ENCODE measurements at regions not wholly inside any gene's neighbourhood (a gene's known extent, or its start where the extent isn't known, plus 50 kb on each side); places are given as distances from the start of the nearest gene placed in this dataset.

- DNase-seq (ENCODE audit: low read depth): no peak
Measured at GRCh38 chr2:176729706-176730569, 460.7 kb downstream of the MTX2 start.

DNA sequence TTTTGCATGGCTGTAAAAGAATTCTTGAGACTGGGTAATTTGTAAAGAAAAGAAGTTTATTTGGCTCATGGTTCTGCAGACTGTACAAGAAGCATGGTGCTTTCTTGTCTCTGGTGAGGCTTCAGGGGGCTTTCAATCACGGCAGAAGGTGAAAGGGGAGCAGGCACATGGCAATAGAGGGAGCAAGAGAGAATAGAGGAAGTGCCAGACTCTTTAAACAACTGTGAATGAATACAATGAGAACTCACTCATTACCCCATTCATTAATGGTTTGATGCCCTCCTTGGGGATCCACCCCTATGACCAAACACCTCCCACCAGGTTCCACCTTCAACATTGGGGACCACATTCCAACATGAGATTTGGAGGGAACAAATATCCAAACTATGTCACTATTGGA is 463.5 kb downstream of the MTX2 start:
- DNase-seq (ENCODE audit: low read depth): no peak

GRCh38 chr2:176733698-176734430 is 464.6 kb downstream of the MTX2 start:
- DNase-seq (ENCODE audit: low read depth): no peak

DNA sequence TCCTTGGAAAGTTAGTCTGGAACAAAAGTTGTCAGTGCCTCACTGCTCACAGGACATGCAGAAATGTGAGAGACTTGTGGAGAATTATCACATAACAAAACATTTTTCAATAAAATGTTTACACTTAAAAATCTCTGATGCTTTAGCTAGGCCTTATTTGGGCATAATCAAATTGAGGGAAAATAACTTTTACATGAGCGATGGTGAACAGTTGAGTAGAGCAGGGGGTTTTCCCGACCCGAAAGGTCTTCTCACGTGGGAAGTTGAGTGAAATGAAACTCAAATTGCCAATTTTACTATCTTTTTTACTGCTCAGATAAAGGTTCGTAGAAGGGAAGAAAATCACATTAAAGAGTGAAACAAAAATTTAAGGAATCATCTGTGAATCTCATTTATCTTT is 465.6 kb downstream of the MTX2 start:
- DNase-seq (ENCODE audit: low read depth): no peak

GRCh38 chr2:176742271-176742670 is 470.3 kb upstream of the HNRNPA3 start:
- no peak for DNase-seq (ENCODE audit: low read depth)

- no peak for DNase-seq (ENCODE audit: low read depth)
Measured at GRCh38 chr2:176743671-176744070, 468.9 kb upstream of the HNRNPA3 start.

DNA sequence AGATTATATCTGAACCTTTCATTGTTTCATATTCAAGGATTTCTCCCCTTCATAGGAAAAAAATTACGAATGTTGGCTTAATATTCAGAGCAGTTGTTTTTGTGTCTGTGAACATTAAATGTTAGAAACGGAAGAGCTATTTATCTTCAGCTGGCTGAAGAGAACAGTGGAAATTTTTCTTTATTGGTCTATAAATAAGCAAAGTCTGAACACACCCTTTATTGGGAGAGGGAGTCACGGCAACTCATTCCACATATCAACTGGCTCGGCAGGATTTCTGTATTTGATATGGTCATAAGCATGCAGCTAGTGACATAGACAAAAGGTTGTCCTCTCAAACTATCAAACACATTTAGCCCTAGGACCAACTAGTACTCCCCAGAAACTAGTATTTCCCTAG is 468.4 kb upstream of the HNRNPA3 start:
- no peak for DNase-seq (ENCODE audit: low read depth)

DNA sequence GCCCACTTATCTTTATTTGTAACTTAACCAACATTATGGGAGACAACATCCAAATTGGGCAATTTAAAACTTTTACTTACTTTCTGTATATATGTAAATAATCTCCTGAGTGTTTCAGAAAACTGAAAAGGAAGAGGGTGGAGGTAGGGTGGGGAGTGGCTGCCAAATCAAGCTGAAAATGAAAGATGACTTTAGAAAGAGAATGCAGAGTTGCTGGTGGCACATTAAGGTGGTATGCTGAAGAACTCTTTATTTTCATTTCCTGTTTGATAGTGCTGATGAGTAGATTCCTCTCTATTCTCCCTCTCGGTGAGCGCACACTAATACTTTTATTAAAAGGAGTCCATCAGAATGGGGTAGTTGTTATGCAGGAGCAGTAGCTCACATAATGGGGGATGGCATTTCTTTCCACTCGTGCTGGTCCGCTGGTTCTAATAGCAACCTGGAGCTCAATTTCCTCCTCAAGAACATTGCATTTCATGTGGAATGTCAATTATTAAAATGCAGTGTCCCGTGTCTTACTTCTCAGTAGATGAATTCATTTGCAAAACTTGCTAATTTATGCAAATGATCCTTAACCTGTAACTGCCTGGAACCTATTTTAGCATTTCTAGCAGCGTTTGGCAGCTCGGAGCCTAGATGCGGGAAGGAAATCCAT is 466.9 kb upstream of the HNRNPA3 start:
- no peak for DNase-seq (ENCODE audit: low read depth)

- no peak for DNase-seq (ENCODE audit: low read depth)
Measured at GRCh38 chr2:176746411-176746810, 466.2 kb upstream of the HNRNPA3 start.

DNA sequence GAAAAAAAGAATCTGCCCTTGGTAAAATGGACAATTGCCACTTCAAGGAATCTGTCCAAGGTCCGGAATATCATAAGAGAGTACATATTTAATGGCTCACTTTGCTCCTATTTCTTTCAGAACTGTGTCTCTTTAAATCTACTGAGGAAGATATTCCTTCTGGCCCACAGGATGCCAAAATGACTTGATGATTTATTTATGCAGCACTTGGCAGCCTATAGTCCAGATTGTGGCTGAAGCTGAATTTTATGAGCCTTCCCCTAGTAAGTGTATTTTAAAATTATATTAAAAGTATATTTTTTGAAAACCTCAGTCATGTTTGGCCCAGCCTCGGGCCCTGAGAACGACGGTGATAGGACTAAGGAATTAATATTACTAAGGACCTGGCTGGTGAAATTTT is 465.1 kb upstream of the HNRNPA3 start:
- no peak for DNase-seq (ENCODE audit: low read depth)

GRCh38 chr2:176747928-176748327 is 464.7 kb upstream of the HNRNPA3 start:
- DNase-seq (ENCODE audit: low read depth): no peak

DNA sequence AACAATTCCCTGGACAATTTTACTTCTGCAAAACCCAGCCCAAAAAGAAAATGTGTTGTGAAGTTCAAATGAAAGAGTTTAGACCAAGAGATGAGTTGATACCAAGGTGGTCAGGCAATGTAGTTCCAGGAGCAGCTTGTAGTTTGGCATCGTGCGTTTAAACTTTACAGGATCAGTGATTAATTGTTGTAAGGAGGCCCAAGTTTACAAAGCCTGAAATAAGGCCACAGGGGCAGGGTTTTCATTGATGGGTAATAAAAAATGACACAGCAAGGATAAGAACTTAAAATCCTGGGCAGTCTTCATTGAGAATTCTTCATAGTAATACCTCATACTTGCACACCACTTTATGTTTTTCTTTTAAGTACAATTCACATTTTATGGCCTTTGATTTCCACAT is 463.9 kb upstream of the HNRNPA3 start:
- DNase-seq (ENCODE audit: low read depth): no peak

GRCh38 chr2:176751314-176752227 is 461.0 kb upstream of the HNRNPA3 start:
- DNase-seq (ENCODE audit: low read depth): no peak

DNA sequence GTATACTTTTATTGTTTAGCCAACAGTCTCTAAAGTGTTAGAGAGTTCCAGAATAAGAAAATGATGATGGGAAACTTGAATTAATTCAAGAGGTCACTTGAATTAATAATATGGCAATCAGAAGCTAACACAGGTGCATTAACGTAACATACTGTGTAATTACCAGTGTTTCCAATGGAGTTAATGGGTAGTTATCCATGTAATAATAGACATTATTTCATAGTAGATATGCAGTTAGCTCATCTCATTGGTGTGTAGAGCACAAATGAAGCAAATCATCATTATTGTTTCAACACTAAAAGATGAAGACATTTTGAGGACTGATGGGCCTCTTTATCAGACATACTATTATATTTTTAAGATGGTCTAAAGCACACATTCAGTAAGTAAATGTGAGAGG is 460.3 kb upstream of the HNRNPA3 start:
- no peak for DNase-seq (ENCODE audit: low read depth)

DNA sequence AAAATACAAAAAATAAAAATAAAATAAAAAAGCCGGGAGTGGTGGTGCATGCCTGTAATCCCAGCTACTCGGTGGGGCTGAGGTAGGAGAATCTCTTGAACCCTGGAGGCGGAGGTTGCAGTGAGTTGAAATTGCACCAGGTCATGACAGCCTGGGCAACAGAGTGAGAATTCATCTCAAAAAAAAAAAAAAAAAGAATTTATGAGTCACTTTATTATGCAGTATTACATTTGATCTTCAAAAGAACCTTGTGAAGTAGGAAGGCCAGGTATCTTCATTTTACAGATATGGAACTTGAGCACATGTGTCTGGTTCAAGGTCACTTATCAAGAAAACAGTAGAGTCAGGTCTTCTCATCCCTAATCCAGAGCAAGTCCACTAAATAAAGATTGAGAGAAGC is 459.4 kb upstream of the HNRNPA3 start:
- DNase-seq (ENCODE audit: low read depth): no peak

DNA sequence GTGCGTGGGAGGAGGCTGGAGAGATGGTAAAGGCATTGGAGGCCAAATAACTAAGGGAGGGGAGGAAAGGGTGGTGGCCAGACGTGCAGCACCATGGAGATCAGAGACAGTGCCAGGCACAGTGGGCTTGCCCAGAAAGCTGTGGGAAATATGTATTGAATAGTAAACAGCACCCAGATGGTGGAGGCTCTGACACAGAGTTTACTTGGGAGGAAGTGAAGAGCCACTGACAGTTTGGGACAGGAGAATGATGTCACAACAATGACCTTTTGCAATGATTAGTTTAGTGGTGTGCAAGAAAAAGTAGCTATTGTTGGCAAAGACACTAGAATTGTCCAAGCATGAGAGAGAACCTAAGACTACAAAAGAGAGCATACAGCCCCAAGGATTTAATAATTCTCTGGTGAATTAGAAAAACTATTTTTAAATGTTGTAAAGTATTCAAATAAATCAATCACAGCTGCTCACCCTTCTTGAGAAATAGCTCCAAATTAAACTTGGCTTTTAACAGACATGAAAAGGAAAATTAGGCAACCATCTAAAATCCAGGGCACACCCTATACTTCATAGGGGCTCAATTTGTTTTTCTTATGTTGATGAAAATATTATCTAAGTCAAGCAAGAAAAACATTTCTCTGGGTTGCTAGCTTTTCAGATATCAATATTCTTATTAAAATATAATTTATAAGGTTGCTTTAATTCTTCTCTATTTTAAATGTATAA is 458.7 kb upstream of the HNRNPA3 start:
- DNase-seq (ENCODE audit: low read depth): no peak

DNA sequence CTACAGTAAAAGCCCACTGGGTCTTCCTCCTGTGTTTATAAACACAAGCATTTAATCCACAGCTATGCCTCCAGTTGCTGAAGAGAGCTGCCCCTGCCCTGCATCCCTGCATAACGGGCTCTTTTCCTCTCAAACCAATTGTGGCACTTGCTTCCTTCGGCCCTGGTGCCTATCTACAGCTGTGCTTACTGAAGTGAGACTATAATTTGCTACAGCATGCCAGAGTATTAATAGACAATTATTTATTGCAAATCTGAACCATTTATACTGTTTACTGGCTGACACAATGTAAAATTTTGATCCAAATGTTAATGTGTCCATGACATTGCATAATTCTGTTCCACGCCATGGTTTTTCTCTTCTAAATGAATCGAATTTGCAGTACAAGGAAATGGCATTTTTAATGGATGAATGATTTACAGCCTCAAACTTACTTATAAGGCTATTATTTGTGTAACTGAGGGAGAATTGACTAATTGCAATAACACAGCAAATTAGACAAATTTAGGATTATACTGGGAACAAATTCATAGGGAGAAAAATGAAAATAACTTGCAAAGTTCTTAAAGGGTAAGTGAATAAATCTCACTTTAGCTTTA is 457.0 kb upstream of the HNRNPA3 start:
- DNase-seq (ENCODE audit: low read depth): no peak

- no peak for DNase-seq (ENCODE audit: low read depth)
Measured at GRCh38 chr2:176758426-176758825, 454.2 kb upstream of the HNRNPA3 start.

DNA sequence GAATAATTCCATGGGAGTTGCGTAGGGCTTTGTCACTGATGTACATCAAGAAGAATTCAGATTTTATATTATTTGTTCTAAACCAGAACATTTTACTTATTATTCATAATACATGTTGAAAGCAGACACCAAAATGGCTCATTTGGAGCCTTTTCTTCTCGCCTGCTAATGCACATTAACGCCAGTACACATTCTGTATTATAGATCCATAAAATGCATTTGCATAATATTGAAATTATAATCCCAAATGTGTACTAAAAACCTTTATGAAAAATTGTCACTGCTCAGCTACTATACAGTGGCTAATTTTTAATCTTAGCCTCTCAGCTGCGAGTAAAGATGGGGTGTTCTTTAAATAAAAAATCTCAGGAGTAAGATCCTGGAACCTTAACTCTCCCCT is 452.2 kb upstream of the HNRNPA3 start:
- DNase-seq (ENCODE audit: low read depth): no peak

DNA sequence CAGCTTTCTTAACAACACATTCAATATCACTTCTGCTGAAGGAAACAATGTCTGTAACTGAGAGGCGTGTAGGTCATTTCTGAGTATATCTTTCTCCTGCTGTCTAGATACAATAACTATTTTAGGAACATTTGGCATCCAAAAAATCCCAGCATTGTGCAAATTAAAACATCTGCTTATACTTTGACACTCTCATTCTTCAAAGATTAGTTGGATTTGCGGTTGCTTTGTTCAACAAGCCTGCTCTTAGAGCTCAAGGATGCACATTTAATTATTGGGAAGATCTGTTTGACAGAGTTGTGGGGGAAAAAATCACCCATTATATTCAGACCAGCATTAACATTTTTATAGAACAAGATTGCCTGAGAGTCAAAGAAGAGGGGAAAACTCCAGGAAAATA is 449.5 kb upstream of the HNRNPA3 start:
- DNase-seq (ENCODE audit: low read depth): no peak

DNA sequence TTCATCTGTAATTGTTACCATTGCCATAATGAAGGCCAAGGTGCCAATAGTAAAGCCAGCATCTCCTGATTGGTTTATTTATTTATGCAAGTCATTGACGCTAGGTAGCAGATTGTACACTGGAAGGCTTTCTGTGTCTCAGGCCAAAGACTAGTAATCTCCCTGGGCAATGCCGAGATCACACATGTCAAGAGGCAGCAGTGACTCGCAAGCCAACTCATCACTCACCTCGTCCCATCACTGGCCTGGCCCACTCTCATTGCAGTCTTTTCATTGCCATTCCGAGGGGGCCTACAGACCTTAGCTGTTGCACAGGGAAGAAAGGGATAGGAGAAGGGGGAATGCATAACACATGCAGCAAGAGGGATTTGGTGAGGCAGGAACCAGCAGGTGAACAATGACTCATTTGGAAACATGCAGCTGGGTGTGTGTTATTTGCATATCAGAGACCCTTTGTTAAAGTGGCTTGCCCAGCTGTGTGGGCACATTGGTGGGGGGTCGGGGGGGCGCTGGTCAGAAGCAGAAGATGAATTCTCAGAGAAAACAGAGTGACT is 448.7 kb upstream of the HNRNPA3 start:
- no peak for DNase-seq (ENCODE audit: low read depth)

Data from stimulated activated CD8-positive, alpha-beta memory T cell treated with anti-CD3 and anti-CD28 coated beads, Interleukin-12 subunit alpha, Interleukin-12 subunit beta, amount 100 ng/mL, for 4 hours (primary cell).